NCI-H1105 treated with DMSO at 0.1 percent for 48 hours (cell line): ENCODE measurements at regions not wholly inside any gene's neighbourhood (a gene's known extent, or its start where the extent isn't known, plus 50 kb on each side); places are given as distances from the start of the nearest gene placed in this dataset.
"Not testable (repeated sequence)": the region's sequence is repeated elsewhere in the genome, so short reads cannot be mapped to it uniquely, and the experiment has no call there.

Experiments
- DNase-seq: peaks from one replicate; lab custom pipeline; 2025; lab: John Stamatoyannopoulos, UW

DNA sequence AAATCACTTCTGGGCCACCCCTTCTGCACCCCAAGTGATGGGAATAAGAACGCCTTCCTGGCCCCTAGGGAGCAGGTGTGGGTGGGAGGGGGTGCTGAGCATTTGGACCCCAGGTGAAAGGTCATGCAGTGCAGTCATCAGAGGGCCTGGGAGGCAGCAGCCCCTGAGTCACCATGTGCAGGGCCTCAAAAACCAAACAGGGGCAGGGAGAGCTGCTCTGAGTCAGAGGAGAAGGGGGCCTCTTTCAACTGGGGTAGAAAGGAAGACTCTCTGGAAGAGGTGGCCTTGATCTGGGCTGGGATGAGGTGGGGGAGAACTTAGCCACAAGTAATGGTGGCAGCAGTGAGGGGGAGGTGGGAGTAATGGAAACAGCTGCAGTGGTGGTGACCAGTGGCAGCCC is 164.3 kb downstream of the BUB3 start:
- DNase-seq: no peak

DNA sequence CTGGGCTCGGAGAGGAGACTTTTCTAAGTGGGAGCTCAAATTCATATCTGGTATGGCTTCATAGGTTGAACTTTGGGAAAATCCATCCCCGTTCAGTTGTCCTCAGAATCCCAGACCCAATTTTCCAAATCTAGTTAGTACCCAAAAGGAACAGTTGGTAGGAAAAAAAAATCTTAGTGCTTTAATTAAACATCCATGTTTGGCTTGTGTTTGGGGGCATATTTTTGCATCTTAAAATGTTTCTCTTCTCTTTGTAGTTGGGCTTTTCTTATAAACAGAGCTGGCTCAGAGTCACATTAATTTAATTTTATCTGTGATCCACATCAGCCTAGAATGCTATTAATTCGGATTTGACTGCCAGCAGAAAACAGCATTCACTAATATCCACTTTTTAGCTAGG is 165.9 kb downstream of the BUB3 start:
- DNase-seq: no peak

DNA sequence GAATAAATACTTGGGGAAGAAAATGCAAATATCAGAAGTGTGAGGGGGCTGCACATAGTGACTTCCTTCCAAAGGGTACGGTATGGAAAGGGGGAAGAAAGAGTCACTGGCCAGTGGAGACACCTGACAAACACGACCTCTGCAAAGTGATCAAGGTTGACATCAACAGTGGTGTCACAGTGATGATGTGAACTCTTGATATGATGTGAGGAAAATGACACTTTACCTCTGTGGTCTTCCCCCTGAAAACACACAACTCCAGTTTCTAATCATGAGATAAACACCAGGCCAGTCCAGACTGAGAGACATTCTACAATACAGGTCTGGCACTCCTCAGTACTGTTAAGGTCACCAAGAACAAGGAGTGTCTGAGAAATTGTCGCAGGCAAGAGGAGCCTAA is 169.7 kb downstream of the BUB3 start:
- no peak for DNase-seq

- DNase-seq: no peak
Measured at GRCh38 chr10:123325663-123326190, 171.5 kb downstream of the BUB3 start.

GRCh38 chr10:123326674-123327073 is 172.5 kb downstream of the BUB3 start:
- no peak for DNase-seq

DNA sequence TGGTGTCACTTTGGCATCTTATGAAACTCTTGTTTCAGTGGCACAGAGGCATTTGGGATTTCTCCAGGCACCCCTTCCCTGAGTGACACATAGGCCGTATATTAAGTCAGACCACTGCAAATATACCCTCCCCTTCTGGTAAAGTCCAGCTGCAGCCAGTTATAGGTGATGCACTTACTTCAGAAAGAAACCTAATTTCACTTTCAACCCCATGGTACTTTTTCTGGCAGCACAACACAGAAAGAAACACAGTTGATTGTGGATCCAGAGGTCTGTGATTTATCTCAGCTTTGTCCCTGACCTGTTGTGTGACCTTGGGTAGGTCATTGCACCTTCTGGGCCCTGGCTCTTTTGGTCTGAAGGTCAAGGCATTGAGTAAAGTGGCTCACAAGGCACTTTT is 173.2 kb downstream of the BUB3 start:
- no peak for DNase-seq

GRCh38 chr10:123327896-123328295 is 173.7 kb downstream of the BUB3 start:
- no peak for DNase-seq

DNA sequence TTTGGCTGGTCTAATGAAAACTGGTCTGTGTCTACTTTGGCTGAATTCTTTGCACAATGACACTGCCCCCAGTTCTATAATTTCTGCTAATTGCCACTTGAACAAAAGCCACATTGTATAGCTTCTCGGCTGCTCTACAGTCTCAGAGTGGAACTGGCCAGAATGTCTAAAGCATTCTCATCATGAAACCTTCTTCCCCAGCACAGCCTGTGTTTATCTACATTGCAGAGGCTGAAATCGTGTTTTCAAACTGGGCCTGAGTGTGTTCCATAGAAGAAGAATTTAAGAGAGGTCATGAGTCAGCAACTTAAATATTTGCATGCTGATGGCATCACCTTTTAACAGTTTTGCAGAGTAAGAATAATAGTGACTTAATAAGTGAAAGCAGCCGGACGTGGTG is 177.2 kb downstream of the BUB3 start:
- peak; percentile 29 for DNase-seq

DNA sequence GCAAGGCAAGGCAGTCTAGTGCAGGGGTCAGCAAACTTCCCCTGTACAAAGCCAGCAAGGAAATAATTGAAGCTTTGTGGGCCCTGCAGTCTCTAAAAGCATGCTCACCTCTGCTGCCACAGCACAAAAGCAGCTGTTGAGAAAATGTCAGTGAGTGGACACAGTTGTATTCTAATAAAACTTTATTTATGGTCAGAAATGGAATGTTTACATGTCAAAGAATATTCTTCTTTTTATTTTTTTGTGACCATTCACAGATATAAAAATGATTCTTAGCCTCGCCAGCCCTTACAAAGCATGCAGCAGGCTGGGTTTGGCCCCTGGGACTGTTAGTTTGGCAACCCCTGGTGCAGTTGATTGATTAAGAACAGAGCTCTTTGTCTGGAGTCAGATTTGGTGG is 192.4 kb downstream of the BUB3 start:
- no peak for DNase-seq

DNA sequence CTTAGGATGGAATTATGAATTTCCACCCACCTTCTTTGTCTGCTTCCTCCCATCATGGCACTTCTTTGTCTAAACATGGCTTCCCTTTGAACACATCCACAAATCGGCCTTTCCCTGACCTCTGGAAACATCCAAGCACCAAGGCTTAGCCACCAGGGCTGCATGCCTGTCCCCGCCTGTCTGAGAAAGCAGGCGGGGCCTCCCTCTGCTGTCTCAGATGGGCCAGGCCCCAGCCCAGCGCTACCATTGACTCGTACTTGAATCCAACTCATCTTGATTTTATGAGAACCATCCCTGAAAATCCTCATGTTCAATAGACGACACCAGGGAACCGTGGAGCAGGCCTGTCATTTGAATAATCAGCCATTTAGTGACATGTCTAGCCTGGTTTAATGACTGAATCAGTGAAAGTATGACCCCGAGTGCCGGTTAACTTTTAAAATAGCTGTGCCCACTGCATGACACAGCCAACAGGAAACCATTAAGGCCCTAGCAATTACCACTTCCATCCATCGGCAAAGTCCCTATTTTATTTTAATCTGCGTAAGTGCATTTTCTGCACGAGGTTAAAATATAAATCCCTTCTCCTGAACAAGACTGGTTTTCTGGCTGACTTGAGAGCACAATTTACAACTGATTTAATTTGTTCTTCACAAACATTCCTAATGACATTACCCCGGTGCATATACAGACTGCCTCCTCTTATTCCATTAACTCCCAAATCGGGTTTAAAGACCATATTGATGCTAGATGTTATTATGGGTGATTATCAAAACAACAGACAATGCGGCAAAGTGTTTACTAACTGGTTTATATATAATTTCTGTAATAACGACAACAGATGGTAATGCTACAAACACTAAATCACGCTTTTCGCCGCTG is 194.7 kb downstream of the BUB3 start:
- DNase-seq: no peak

- DNase-seq: no peak
Measured at GRCh38 chr10:123351715-123352114, 197.5 kb downstream of the BUB3 start.

- no peak for DNase-seq
Measured at GRCh38 chr10:123354521-123354920, 200.3 kb downstream of the BUB3 start.

DNA sequence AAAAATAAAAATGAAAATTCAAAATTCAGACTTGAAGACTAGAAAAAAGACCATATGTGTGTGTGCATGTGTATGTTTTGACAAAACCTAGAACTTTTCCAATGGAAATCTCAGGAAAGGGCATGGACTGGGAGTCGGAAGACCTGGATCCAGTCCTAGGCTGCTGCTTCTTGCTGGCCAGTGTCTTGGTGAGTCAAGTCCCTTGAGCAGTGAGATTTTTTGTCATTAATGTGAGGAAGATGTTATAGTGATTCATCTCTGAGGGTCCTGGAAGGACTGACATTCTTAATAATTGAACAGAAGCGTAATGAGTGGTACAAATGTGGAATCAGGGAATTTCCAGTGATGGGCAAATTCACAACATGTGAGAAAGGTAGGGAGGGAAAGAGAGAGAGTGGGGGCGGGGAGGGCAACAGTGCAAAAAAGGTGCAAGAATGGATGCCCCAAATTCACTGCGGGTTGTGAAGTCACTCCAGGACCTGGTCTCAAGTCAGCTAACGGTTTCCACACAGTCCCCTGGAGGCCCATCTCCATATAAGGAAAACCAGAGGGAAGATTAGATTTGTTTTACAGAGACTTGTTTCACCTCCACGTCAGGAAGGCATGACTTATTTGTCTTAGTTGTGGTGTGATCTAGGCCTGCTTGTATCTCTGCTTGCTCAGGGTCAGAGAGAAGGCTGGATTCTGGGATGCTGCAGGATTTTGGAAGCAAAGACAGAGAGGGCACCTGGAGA is 201.7 kb downstream of the BUB3 start:
- DNase-seq: no peak

- DNase-seq: no peak
Measured at GRCh38 chr10:123356799-123357198, 202.6 kb downstream of the BUB3 start.

GRCh38 chr10:123357421-123357930 is 203.3 kb downstream of the BUB3 start:
- DNase-seq: no peak

GRCh38 chr10:123359539-123359938 is 205.3 kb downstream of the BUB3 start:
- no peak for DNase-seq

- DNase-seq: no peak
Measured at GRCh38 chr10:123361832-123362231, 207.6 kb downstream of the BUB3 start.

DNA sequence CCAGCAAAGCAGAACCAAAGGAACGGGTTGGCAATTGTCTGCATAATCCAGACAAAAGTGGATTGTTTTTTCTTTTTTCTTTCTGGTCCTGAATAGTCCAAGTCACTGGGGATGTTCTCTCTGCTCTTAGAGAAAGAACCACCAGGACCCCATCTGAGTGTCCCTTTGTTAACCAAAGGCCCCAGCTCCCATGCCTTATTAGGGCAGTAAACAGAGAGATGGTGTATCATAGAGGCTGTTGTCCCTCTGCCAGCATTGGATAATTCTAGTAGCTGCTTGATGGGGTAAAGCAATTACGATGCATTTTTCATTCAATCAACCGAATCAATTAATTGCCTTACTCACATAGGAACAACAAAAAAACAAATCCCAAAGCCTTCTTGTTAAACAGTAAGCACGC is 213.0 kb downstream of the BUB3 start:
- no peak for DNase-seq

- not testable (repeated sequence) for DNase-seq
Measured at GRCh38 chr10:123371626-123372025, 217.4 kb downstream of the BUB3 start.

GRCh38 chr10:123373591-123373990 is 219.4 kb downstream of the BUB3 start:
- no peak for DNase-seq

DNA sequence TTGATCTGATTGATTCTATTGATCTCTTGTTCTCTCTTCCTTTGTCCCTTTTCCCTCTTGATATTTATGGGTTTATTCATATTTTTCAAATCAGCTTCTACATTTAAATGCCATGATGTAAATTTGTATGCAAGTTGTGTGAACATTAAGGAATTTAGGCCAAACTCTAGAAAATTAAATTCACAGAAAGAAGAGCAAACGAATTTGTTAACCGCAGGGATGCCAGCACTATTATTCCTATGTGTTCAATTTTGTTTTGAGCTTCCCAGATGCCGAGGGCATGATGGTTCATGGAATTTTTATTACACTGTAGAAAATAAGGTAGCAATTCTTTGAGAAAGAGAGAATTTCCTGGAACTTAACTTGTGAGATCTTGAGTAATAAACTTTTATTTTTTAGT is 220.9 kb downstream of the BUB3 start:
- no peak for DNase-seq

- DNase-seq: no peak
Measured at GRCh38 chr10:123375738-123376137, 221.5 kb downstream of the BUB3 start.

DNA sequence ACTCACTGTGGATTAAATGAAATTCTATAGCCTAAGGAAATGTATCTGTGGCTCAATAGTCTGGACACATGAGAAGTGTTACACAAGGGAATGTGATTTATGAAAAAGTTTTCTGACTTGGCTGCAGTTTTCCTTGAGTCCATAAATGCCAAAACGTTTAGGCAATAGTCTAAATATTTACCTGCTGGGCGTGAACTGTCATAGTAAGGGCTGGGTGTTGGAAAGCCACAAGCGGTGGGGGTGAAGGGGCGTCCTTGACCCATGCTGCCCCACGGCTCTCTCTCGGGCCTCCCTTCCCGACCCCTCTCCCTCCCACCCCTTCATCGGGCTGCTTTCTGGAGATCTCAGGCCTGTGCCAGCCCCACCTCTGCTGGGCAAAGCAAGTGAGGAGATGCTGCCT is 223.7 kb downstream of the BUB3 start:
- no peak for DNase-seq
